Body of pancreas (tissue), 4 donors: ENCODE measurements at regions not wholly inside any gene's neighbourhood (a gene's known extent, or its start where the extent isn't known, plus 50 kb on each side); places are given as distances from the start of the nearest gene placed in this dataset.

Source experiments
- ATAC-seq: fragments of 150-250 bp; one replicate; pipeline ENCODE4 v1.9.1; 2016
- DNase-seq, 4 donors: peaks; one replicate each; pipeline ENCODE4 v3.0.0-alpha.2; 2019
- H3K27ac ChIP-seq, 4 donors: fragments of 200-600 bp; sonication (generic); 1 replicate in 3 of 4; 2 replicates in 1 of 4; pipeline versions ENCODE4 v1.5.1 to v1.6.1; 2016 to 2019; ENCODE audit warnings: mild to moderate bottlenecking in 1 of 4, mixed read lengths in 1 of 4, moderate library complexity in 1 of 4
- H3K27me3 ChIP-seq, 2 donors: fragments of 200-600 bp; sonication (generic); one replicate each; pipeline ENCODE4 v1.6.0; 2016; ENCODE audit warnings: mild to moderate bottlenecking in 1 of 2
- H3K36me3 ChIP-seq, 2 donors: fragments of 200-600 bp; sonication (generic); replicated peaks in 1 of 2; 2 replicates each; pipeline ENCODE4 v1.5.1; 2016; ENCODE audit warnings: low read depth in 2 of 2; ENCODE audit not compliant: insufficient read depth in 1 of 2
- H3K4me1 ChIP-seq: fragments of 200-600 bp; sonication (generic); one replicate; pipeline ENCODE4 v1.6.0; 2016
- H3K4me3 ChIP-seq, 2 donors: fragments of 200-600 bp; sonication (generic); 1 replicate in 1 of 2; 2 replicates in 1 of 2; pipeline ENCODE4 v1.5.1; 2016 to 2019
- H3K9me3 ChIP-seq, 3 donors: fragments of 200-600 bp; sonication (generic); 1 replicate in 2 of 3; 2 replicates in 1 of 3; pipeline ENCODE4 v1.5.1; 2016
- POLR2A ChIP-seq, 3 donors: fragments of 450-650 bp; IDR thresholded peaks; one replicate each; pipeline ENCODE4 v1.6.1; 2016; ENCODE audit warnings: antibody characterized with exemption in 3 of 3, mild to moderate bottlenecking in 2 of 3
- WGBS, 2 donors: methylation state at CpG; one replicate each; pipeline ENCODE4 v1.1.5; 2017; 5-methylcytosine and 5-hydroxymethylcytosine counted together
- intact Hi-C: fragments of 100-400 bp; cut with DNase I; formaldehyde crosslinking; loops from one replicate; pipeline ENCODE4 v1.15.1; 2023
- TF ChIP-seq, protein P1 (sequence below), 7 experiments: fragments of 450-650 bp in 4 of 7; fragments of 200-600 bp in 3 of 7; sonication (generic) in 3 of 7; IDR thresholded peaks; one replicate each; pipeline ENCODE4 v1.5.1; 2016 to 2019; ENCODE audit warnings: antibody characterized with exemption in 7 of 7

DNA sequence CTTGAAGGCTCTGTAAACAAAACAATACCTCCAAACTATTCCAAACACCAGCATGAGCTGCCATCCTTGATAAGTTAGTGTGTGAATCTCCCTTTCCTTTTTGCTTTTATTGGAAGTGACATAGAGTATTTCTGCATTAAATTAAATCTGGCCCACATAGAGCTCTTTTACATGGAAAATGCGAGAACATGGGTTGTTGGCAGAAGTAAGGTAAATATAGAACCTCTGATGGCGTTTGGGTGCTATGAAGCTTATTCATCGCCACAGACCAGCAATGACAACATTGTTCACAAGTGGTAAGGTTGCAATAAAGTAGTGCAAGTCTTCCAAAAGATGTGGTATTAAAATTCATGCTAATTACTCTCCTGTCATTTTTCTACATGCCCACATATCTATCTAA is 445.8 kb upstream of the JAG1 start:
- Histone ChIP-seq H3K9me3 (no peaks in the 10 kb centered on the region), H3K27ac (no peak overlapping the region), H3K27me3 (no peaks in the 10 kb centered on the region), H3K4me3 (no peak overlapping the region), H3K4me1 (peaks cover 2% of the 10 kb centered on the region), H3K36me3 (no peaks in the 10 kb centered on the region)
- intact Hi-C loops, result no loop called here
- TF ChIP-seq, protein P1, sequence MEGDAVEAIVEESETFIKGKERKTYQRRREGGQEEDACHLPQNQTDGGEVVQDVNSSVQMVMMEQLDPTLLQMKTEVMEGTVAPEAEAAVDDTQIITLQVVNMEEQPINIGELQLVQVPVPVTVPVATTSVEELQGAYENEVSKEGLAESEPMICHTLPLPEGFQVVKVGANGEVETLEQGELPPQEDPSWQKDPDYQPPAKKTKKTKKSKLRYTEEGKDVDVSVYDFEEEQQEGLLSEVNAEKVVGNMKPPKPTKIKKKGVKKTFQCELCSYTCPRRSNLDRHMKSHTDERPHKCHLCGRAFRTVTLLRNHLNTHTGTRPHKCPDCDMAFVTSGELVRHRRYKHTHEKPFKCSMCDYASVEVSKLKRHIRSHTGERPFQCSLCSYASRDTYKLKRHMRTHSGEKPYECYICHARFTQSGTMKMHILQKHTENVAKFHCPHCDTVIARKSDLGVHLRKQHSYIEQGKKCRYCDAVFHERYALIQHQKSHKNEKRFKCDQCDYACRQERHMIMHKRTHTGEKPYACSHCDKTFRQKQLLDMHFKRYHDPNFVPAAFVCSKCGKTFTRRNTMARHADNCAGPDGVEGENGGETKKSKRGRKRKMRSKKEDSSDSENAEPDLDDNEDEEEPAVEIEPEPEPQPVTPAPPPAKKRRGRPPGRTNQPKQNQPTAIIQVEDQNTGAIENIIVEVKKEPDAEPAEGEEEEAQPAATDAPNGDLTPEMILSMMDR (IDR thresholded peaks at IDR 0.05), result no peak
- no peak for TF ChIP-seq POLR2A (IDR thresholded peaks at IDR 0.05)
- DNase-seq (no peak), ATAC-seq (no peak)
- WGBS, 2 donors, result 77 to 83% methylated on average over 3 of the region's 3 CpGs

DNA sequence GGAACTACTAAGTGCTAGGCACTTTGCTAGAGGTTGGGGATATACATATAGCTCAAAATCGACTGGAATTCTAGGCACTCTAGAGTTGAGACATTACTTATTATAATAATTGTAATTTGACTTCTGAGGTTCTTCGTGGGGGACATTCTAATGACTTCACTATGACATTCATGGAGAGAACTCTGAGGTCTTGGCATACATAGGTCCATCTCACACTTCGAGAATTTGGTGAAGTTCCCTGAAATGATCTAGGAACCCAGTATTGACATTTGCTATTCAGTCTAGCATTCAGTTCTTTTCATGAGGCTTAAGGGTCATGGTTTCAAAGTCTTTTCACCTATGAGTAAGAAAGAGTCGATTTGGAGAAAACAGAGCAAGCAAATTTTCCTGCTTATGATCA is 446.6 kb upstream of the JAG1 start:
- Histone ChIP-seq H3K27me3 (no peaks in the 10 kb centered on the region), H3K27ac (no peak overlapping the region), H3K4me3 (no peak overlapping the region), H3K4me1 (no peaks in the 10 kb centered on the region), H3K36me3 (no peaks in the 10 kb centered on the region), H3K9me3 (no peaks in the 10 kb centered on the region)
- no peak for DNase-seq
- TF ChIP-seq, protein P1 (IDR thresholded peaks at IDR 0.05), result no peak
- 75 to 79% methylated on average over 4 of the region's 4 CpGs for WGBS, 2 donors
- intact Hi-C loops, result no loop called here
- no peak for ATAC-seq

DNA sequence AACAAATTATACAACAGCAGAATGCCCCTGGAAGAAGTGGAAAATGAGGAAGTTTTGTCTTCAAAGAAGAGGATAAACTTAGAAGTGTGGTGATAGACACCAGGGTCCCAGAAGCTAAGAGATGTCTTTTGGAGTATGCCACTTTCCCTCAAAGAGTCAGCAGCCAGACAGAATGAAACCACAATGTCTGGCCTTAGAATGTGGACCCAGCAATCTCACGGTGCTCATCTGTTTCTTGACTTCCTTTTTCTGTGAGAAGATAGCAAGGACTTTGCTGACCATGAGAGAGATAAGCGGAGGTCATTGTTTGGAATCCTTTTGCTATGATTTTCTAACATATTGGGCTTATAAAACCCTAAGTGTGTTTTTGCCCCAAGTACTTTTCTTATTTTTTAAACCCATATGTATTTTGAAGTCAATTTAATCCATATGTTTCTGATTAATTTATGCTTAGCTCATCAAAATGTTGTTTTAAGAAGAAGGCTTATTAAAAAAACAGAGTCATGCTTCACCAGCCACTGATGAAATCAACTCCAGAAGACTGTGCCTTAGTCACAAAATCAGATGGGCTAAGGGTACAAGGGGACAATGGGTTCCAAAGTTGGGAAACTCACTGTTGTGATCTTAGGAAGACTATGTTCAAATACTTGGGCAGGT is 451.2 kb upstream of the JAG1 start:
- intact Hi-C loops, result no loop called here
- 64 to 79% methylated on average over 2 of the region's 2 CpGs for WGBS, 2 donors

DNA sequence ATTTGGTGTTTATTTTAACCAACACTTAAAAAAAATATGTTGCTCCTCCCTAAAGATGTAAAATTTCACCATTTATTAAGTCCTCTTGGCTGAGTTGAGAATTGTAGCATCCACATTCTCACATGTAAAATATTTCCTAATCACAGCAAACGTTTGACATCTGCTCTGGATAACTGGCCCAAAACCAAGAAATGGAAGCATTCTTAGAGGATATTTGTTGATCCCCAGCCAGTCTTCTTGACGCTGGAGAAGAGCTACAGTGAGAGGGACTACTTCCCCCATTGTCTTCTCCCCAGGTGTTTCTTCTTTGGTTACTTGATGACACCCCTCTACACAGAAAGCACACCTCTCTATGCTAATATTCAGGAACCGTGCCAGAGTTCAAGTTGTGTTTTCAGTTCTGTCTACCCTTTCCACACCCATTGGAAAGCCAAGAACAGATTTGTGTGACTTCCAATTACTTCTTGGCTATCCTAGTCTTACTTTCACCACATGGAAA is 454.5 kb upstream of the JAG1 start:
- Histone ChIP-seq H3K27ac (no peak overlapping the region), H3K36me3 (no peaks in the 10 kb centered on the region), H3K27me3 (no peaks in the 10 kb centered on the region), H3K4me3 (no peak overlapping the region), H3K9me3 (no peaks in the 10 kb centered on the region), H3K4me1 (peaks cover 7% of the 10 kb centered on the region)
- intact Hi-C loops, result no loop called here
- no peak for TF ChIP-seq POLR2A (IDR thresholded peaks at IDR 0.05)
- TF ChIP-seq, protein P1 (IDR thresholded peaks at IDR 0.05), result no peak
- no peak for ATAC-seq
- 51 to 53% methylated on average over 3 of the region's 3 CpGs for WGBS, 2 donors
- no peak for DNase-seq

More for the DNA sequence above, 451.2 kb upstream of the JAG1 start:
- no peak for DNase-seq
- Histone ChIP-seq H3K4me3 (no peak overlapping the region), H3K36me3 (no peaks in the 10 kb centered on the region), H3K9me3 (no peaks in the 10 kb centered on the region), H3K27me3 (no peaks in the 10 kb centered on the region), H3K4me1 (no peaks in the 10 kb centered on the region), H3K27ac (no peak overlapping the region)
- TF ChIP-seq POLR2A (IDR thresholded peaks at IDR 0.05), result no peak
- no peak for ATAC-seq

DNA sequence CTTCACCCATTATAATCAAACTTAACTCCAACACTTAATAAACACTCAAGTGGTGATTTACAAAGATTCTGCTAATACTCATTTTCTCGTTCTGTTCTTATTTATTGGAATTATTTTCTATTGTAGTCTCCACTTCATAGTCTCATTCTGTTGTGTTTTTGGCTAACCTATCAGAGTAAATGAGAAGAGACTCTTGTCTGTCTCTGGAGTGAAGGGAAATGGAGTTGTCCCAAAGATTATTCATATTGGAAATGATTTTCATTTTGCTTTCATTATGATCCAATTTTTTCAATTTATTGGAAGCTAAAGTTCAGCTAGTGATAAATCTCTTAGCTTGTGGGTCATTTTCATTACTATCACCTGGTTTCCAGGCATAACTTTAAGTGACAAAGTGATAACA is 454.9 kb upstream of the JAG1 start:
- TF ChIP-seq POLR2A (IDR thresholded peaks at IDR 0.05), result no peak
- TF ChIP-seq, protein P1 (IDR thresholded peaks at IDR 0.05), result no peak
- no peak for DNase-seq
- no peaks in the 10 kb centered on the region for H3K36me3 ChIP-seq
- ATAC-seq, result no peak
- intact Hi-C loops, result no loop called here
- H3K9me3 ChIP-seq, result no peaks in the 10 kb centered on the region
- H3K4me3 ChIP-seq, result no peak overlapping the region
- peaks cover 8% of the 10 kb centered on the region for H3K4me1 ChIP-seq
- no peak overlapping the region for H3K27ac ChIP-seq
- 54 to 80% methylated on average over 1 of the region's 1 CpG for WGBS, 2 donors
- H3K27me3 ChIP-seq, result no peaks in the 10 kb centered on the region
